Panc1 (cell line): ENCODE measurements at regions not wholly inside any gene's neighbourhood (a gene's known extent, or its start where the extent isn't known, plus 50 kb on each side); places are given as distances from the start of the nearest gene placed in this dataset.

ENCODE experiments used
- POLR2AphosphoS5 ChIP-seq: IDR thresholded peaks from 2 replicates; pipeline ENCODE4 v1.6.1; 2012; ENCODE audit warnings: mild to moderate bottlenecking, low read depth, low read length, moderate library complexity
- SIN3A ChIP-seq: IDR thresholded peaks from 2 replicates; pipeline ENCODE4 v1.6.1; 2012; ENCODE audit warnings: low read depth, mild to moderate bottlenecking, low read length, moderate library complexity, borderline replicate concordance; ENCODE audit not compliant: insufficient read depth
- TCF7L2 ChIP-seq: IDR thresholded peaks from 2 replicates; pipeline ENCODE4 v1.6.1; 2011; ENCODE audit warnings: mild to moderate bottlenecking, low read depth, low read length, inconsistent platforms
- TF ChIP-seq, protein P1 (sequence below): fragments of 450-650 bp; IDR thresholded peaks from 2 replicates; pipeline ENCODE4 v1.5.1; 2017; ENCODE audit warnings: mild to moderate bottlenecking
- TF ChIP-seq, protein P2 (sequence below), 2 experiments: IDR thresholded peaks; 2 replicates each; pipeline ENCODE4 v1.6.1; 2011 to 2012; ENCODE audit warnings: low read depth in 2 of 2, control low read depth in 1 of 2, low read length in 1 of 2, mild to moderate bottlenecking in 1 of 2, moderate library complexity in 1 of 2; ENCODE audit not compliant: insufficient read depth in 1 of 2

DNA sequence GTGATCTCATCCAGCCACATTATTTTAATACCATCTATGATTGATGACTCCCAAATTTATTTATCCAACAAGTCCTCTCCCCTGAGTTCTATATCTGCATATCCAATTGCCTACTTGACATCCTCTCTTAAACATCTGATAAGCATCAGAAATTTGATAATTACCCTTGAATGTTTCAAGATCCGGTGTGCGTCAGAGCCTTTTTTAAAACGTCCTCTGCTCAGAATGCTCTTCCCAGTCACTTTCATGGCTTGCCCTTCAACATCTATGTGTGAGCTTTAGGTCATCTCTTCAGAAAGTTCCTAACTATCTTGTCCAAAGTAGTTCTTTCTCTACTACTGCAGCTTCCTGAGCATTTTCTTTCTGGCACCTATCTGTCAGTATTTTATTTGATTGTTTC lies 364.3 kb downstream of the PLPP3 start:
- TF ChIP-seq, protein P1, sequence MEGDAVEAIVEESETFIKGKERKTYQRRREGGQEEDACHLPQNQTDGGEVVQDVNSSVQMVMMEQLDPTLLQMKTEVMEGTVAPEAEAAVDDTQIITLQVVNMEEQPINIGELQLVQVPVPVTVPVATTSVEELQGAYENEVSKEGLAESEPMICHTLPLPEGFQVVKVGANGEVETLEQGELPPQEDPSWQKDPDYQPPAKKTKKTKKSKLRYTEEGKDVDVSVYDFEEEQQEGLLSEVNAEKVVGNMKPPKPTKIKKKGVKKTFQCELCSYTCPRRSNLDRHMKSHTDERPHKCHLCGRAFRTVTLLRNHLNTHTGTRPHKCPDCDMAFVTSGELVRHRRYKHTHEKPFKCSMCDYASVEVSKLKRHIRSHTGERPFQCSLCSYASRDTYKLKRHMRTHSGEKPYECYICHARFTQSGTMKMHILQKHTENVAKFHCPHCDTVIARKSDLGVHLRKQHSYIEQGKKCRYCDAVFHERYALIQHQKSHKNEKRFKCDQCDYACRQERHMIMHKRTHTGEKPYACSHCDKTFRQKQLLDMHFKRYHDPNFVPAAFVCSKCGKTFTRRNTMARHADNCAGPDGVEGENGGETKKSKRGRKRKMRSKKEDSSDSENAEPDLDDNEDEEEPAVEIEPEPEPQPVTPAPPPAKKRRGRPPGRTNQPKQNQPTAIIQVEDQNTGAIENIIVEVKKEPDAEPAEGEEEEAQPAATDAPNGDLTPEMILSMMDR, result no peak
- TF ChIP-seq TCF7L2, result no peak
- TF ChIP-seq, protein P2, sequence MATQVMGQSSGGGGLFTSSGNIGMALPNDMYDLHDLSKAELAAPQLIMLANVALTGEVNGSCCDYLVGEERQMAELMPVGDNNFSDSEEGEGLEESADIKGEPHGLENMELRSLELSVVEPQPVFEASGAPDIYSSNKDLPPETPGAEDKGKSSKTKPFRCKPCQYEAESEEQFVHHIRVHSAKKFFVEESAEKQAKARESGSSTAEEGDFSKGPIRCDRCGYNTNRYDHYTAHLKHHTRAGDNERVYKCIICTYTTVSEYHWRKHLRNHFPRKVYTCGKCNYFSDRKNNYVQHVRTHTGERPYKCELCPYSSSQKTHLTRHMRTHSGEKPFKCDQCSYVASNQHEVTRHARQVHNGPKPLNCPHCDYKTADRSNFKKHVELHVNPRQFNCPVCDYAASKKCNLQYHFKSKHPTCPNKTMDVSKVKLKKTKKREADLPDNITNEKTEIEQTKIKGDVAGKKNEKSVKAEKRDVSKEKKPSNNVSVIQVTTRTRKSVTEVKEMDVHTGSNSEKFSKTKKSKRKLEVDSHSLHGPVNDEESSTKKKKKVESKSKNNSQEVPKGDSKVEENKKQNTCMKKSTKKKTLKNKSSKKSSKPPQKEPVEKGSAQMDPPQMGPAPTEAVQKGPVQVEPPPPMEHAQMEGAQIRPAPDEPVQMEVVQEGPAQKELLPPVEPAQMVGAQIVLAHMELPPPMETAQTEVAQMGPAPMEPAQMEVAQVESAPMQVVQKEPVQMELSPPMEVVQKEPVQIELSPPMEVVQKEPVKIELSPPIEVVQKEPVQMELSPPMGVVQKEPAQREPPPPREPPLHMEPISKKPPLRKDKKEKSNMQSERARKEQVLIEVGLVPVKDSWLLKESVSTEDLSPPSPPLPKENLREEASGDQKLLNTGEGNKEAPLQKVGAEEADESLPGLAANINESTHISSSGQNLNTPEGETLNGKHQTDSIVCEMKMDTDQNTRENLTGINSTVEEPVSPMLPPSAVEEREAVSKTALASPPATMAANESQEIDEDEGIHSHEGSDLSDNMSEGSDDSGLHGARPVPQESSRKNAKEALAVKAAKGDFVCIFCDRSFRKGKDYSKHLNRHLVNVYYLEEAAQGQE (IDR thresholded peaks at IDR 0.05; ENCODE audit: insufficient read depth in 1 of 2, low read depth in 2 of 2, low read length in 1 of 2), result no peak
- TF ChIP-seq POLR2AphosphoS5, result no peak
- no peak for TF ChIP-seq SIN3A
